ENCODE measurements at regions not wholly inside any gene's neighbourhood (a gene's known extent, or its start where the extent isn't known, plus 50 kb on each side); places are given as distances from the start of the nearest gene placed in this dataset.

- no peaks in the 10 kb centered on the region for H3K27me3 Mint-ChIP-seq (ENCODE audit: low read depth)
- H3K4ac ChIP-seq (ENCODE audit: low read depth, low read length) = no peak overlapping the region
- H3K79me2 ChIP-seq (ENCODE audit: insufficient read depth, low read length) = no peaks in the 10 kb centered on the region
- TF ChIP-seq CTCF (conservative IDR thresholded peaks at IDR 0.05) = no peak
- no peaks in the 10 kb centered on the region for H3K27me3 ChIP-seq (ENCODE audit: insufficient read depth, low read length)
- H2BK120ac ChIP-seq (ENCODE audit: low read depth, low read length, poor library complexity, severe bottlenecking) = no peak overlapping the region
- DNase-seq = no peak
- no peak overlapping the region for H3K14ac ChIP-seq (ENCODE audit: insufficient read depth, low read length)
- no peak overlapping the region for H3K4me3 Mint-ChIP-seq
- no peaks in the 10 kb centered on the region; a peak in 1 of 7 replicates for H3K36me3 Mint-ChIP-seq (ENCODE audit: insufficient read depth in 1 of 3, low read depth in 3 of 3)
- H3K4me2 ChIP-seq (ENCODE audit: insufficient read depth, insufficient read length, low read length) = no peak overlapping the region
- no peak overlapping the region for H3K27ac Mint-ChIP-seq
- no peaks in the 10 kb centered on the region for H3K79me1 ChIP-seq (ENCODE audit: insufficient read depth, low read depth, low read length, poor library complexity, severe bottlenecking)
- H3K4me1 Mint-ChIP-seq = peaks cover 7 to 8% of the 10 kb centered on the region in 2 experiments
- no peak overlapping the region for H2BK20ac ChIP-seq (ENCODE audit: low read depth, low read length, poor library complexity, severe bottlenecking)
- H3K9me3 Mint-ChIP-seq = no peaks in the 10 kb centered on the region
- no peak overlapping the region for H3K56ac ChIP-seq (ENCODE audit: insufficient read length, low read depth, low read length)
- H4K20me1 ChIP-seq (ENCODE audit: control insufficient read depth, insufficient read depth, insufficient read length) = no peaks in the 10 kb centered on the region
- no peak overlapping the region for H3K9ac ChIP-seq (ENCODE audit: extremely low read depth, insufficient read length, low read length)
- no peak overlapping the region for H3K27ac ChIP-seq (ENCODE audit: insufficient read length, low read depth, low read length)
- H3K9me3 ChIP-seq (ENCODE audit: control insufficient read depth, low read depth, low read length) = no peaks in the 10 kb centered on the region
- no CpG with 5 or more reads among the region's 4 CpGs for WGBS (ENCODE audit: extremely low coverage, insufficient read length, low lambda C conversion rate)
- no peak overlapping the region for H4K5ac ChIP-seq (ENCODE audit: insufficient read length, low read depth, low read length)
- no peak overlapping the region for H2BK12ac ChIP-seq (ENCODE audit: insufficient read length, low read depth, low read length)
- H2AFZ ChIP-seq (ENCODE audit: low read length) = no peak overlapping the region
- no peak overlapping the region for H2BK5ac ChIP-seq (ENCODE audit: insufficient read length, low read length)
- no peak overlapping the region for H4K8ac ChIP-seq (replicated peaks; ENCODE audit: insufficient read length, low read depth, low read length)
- H3T11ph ChIP-seq (ENCODE audit: low read length) = no peak overlapping the region
- no peak overlapping the region for H3K23ac ChIP-seq (ENCODE audit: insufficient read length, low read depth, low read length)
- peaks cover 3% of the 10 kb centered on the region; the same call in 1 of the 2 replicates for H3K4me1 ChIP-seq (ENCODE audit: insufficient read depth, low read length)
- no peak overlapping the region for H2AK5ac ChIP-seq (ENCODE audit: insufficient read length, low read length)
- H4K91ac ChIP-seq (ENCODE audit: insufficient read length, low read depth, low read length) = no peak overlapping the region
- no peak overlapping the region for H3K18ac ChIP-seq (ENCODE audit: insufficient read length, low read depth, low read length)
- H2BK15ac ChIP-seq (ENCODE audit: low read depth, low read length) = no peak overlapping the region
- H3K23me2 ChIP-seq (ENCODE audit: insufficient read length, low read depth, low read length, poor library complexity, severe bottlenecking) = no peaks in the 10 kb centered on the region
Observed at GRCh38 chr14:61899497-61899896, 137.3 kb downstream of the SNAPC1 start.

Data from H9 (cell line).